WTC11 (cell line): ENCODE measurements at regions not wholly inside any gene's neighbourhood (a gene's known extent, or its start where the extent isn't known, plus 50 kb on each side); places are given as distances from the start of the nearest gene placed in this dataset.

Experiments
- ATAC-seq: fragments of 200-7000 bp; cut with Tn5 transposase; 2 replicates; pipeline ENCODE4 v1.10.0; 2021; ENCODE audit warnings: mild to moderate bottlenecking, moderate library complexity
- CTCF ChIA-PET: fragments of 300-600 bp; sonication (Branson Sonifier 250); formaldehyde crosslinking; loops from one replicate; lab custom pipeline; 2021; ENCODE audit warnings: antibody characterized with exemption; lab: Charles Lee
- POLR2A ChIA-PET: fragments of 350-600 bp; sonication (Branson Sonifier 250); formaldehyde crosslinking; loops from one replicate; lab custom pipeline; 2021; ENCODE audit warnings: antibody characterized with exemption; lab: Charles Lee
- DNase-seq: peaks from one replicate; pipeline ENCODE4 v3.0.0; 2021; ENCODE audit warnings: low spot score
- H3K27ac Mint-ChIP-seq: 2 replicates; pipeline ENCODE4 v1.8.0; 2021; ENCODE audit warnings: mixed read lengths
- H3K27me3 Mint-ChIP-seq: 2 replicates; pipeline ENCODE4 v1.8.0; 2021; ENCODE audit warnings: low read depth, mild to moderate bottlenecking, moderate library complexity, mixed read lengths
- H3K36me3 Mint-ChIP-seq: 2 replicates; pipeline ENCODE4 v1.8.0; 2021; ENCODE audit warnings: mixed read lengths
- H3K4me1 Mint-ChIP-seq: 2 replicates; pipeline ENCODE4 v1.8.0; 2022; ENCODE audit warnings: mixed read lengths
- H3K4me3 Mint-ChIP-seq: 2 replicates; pipeline ENCODE4 v1.8.0; 2021; ENCODE audit warnings: mild to moderate bottlenecking, moderate library complexity, mixed read lengths
- H3K9me3 Mint-ChIP-seq: 2 replicates; pipeline ENCODE4 v1.8.0; 2021; ENCODE audit warnings: mixed read lengths
- EMX1 ChIP-seq: fragments of 250-450 bp; sonication (Bioruptor Pico); IDR thresholded peaks from 2 replicates; pipeline ENCODE4 v1.8.0; 2021; ENCODE audit warnings: mild to moderate bottlenecking
- FOXK1 ChIP-seq: sonication (generic); formaldehyde crosslinking; IDR thresholded peaks from 2 replicates; pipeline ENCODE4 v1.8.0; 2022; ENCODE audit warnings: mild to moderate bottlenecking, moderate library complexity, missing genetic modification reagents
- FOXP1 ChIP-seq: sonication (generic); formaldehyde crosslinking; IDR thresholded peaks from 2 replicates; pipeline ENCODE4 v1.8.0; 2022; ENCODE audit warnings: missing genetic modification reagents, mild to moderate bottlenecking, moderate library complexity, borderline replicate concordance
- HMGA2 ChIP-seq: fragments of 250-450 bp; sonication (Bioruptor Pico); IDR thresholded peaks from 2 replicates; pipeline ENCODE4 v1.4.0; 2021; ENCODE audit warnings: mild to moderate bottlenecking, moderate library complexity
- JAZF1 ChIP-seq: fragments of 250-450 bp; sonication (Bioruptor Pico); IDR thresholded peaks from 2 replicates; pipeline ENCODE4 v1.9.0; 2021; ENCODE audit warnings: moderate library complexity, mild to moderate bottlenecking, inconsistent platforms
- KAT7 ChIP-seq: sonication (generic); formaldehyde crosslinking; IDR thresholded peaks from 2 replicates; pipeline ENCODE4 v1.8.1; 2023; ENCODE audit warnings: missing genetic modification reagents, mild to moderate bottlenecking, borderline replicate concordance
- NFATC4 ChIP-seq: fragments of 250-450 bp; sonication (Bioruptor Pico); IDR thresholded peaks from 2 replicates; pipeline ENCODE4 v1.9.0; 2021; ENCODE audit warnings: mild to moderate bottlenecking
- NFYB ChIP-seq: sonication (generic); formaldehyde crosslinking; conservative IDR thresholded peaks from 2 replicates; pipeline ENCODE4 v1.8.0; 2022; ENCODE audit warnings: low read depth, missing genetic modification reagents
- NR2C2 ChIP-seq: sonication (generic); formaldehyde crosslinking; IDR thresholded peaks from 2 replicates; pipeline ENCODE4 v1.8.0; 2022; ENCODE audit warnings: mild to moderate bottlenecking, missing genetic modification reagents
- NR3C1 ChIP-seq: sonication (generic); formaldehyde crosslinking; conservative IDR thresholded peaks from 2 replicates; pipeline ENCODE4 v1.8.1; 2023; ENCODE audit warnings: low read depth, mild to moderate bottlenecking, missing genetic modification reagents
- RELA ChIP-seq: sonication (generic); formaldehyde crosslinking; IDR thresholded peaks from 2 replicates; pipeline ENCODE4 v1.8.1; 2022; ENCODE audit warnings: missing genetic modification reagents, mild to moderate bottlenecking, borderline replicate concordance
- SOX15 ChIP-seq: fragments of 250-450 bp; sonication (Bioruptor Pico); IDR thresholded peaks from 2 replicates; pipeline ENCODE4 v1.9.0; 2021; ENCODE audit warnings: mild to moderate bottlenecking
- TEAD1 ChIP-seq: sonication (generic); formaldehyde crosslinking; IDR thresholded peaks from 2 replicates; pipeline ENCODE4 v1.8.0; 2022; ENCODE audit warnings: mild to moderate bottlenecking, missing genetic modification reagents
- TP53 ChIP-seq: sonication (generic); formaldehyde crosslinking; IDR thresholded peaks from 2 replicates; pipeline ENCODE4 v1.8.1; 2023; ENCODE audit warnings: mild to moderate bottlenecking, missing genetic modification reagents
- ZNF219 ChIP-seq: sonication (generic); formaldehyde crosslinking; IDR thresholded peaks from 2 replicates; pipeline ENCODE4 v1.8.0; 2023; ENCODE audit warnings: missing genetic modification reagents, mild to moderate bottlenecking, borderline replicate concordance
- TF ChIP-seq, protein P1 (sequence below): sonication (generic); formaldehyde crosslinking; IDR thresholded peaks from 2 replicates; pipeline ENCODE4 v1.8.1; 2023; ENCODE audit warnings: mild to moderate bottlenecking, missing genetic modification reagents
- TF ChIP-seq, protein P2 (sequence below): sonication (generic); formaldehyde crosslinking; IDR thresholded peaks from 2 replicates; pipeline ENCODE4 v1.8.0; 2023; ENCODE audit warnings: missing genetic modification reagents, mild to moderate bottlenecking, borderline replicate concordance
- TF ChIP-seq, protein P3 (sequence below): sonication (generic); formaldehyde crosslinking; IDR thresholded peaks from 2 replicates; pipeline ENCODE4 v1.8.1; 2023; ENCODE audit warnings: mild to moderate bottlenecking, missing genetic modification reagents, moderate library complexity
- TF ChIP-seq, protein P4 (sequence below): fragments of 200-600 bp; IDR thresholded peaks from 2 replicates; pipeline ENCODE4 v1.8.0; 2022; ENCODE audit warnings: antibody characterized with exemption

DNA sequence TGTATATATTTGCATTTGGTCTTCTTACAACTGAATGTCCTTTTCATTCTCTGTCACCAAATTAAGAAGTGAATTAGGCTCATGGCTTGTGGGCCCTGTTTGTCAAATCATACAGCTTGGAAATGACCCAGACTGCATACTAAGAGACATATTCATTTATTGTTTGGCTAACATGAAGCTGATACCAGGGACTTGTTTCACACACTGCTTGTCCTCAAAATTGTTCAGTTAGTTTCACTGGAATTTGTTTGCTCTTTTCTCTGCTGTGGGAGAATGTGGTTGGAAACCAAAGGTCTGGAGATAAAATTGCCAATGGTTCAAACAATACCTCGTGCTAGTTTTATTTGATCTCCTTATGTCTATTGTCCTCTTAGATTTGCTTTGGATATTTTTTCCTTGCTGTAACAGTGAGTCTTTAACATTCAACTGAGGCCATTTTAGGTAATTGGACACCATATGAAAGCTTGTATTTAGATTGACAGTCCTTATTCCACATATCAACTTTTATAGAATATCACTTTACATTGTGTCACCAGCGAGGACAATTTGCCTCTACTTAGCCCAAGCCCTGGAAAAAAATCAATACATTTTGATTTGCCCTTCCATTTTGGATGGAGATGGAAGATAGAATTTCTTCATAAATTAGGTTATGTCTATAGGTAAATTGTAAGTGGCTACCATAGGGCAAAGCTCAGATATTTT, 144.3 kb upstream of the MTAP start (continued):
- TF ChIP-seq, protein P1, sequence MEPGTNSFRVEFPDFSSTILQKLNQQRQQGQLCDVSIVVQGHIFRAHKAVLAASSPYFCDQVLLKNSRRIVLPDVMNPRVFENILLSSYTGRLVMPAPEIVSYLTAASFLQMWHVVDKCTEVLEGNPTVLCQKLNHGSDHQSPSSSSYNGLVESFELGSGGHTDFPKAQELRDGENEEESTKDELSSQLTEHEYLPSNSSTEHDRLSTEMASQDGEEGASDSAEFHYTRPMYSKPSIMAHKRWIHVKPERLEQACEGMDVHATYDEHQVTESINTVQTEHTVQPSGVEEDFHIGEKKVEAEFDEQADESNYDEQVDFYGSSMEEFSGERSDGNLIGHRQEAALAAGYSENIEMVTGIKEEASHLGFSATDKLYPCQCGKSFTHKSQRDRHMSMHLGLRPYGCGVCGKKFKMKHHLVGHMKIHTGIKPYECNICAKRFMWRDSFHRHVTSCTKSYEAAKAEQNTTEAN (CRISPR knock-in tag): no peak
- no peak for TF ChIP-seq JAZF1 (CRISPR knock-in tag)
- TF ChIP-seq FOXP1 (CRISPR knock-in tag): no peak
- TF ChIP-seq FOXK1: no peak
- TF ChIP-seq NFATC4: no peak
- TF ChIP-seq NR2C2 (CRISPR knock-in tag): no peak
- TF ChIP-seq RELA (CRISPR knock-in tag): no peak
- TF ChIP-seq EMX1 (CRISPR knock-in tag): no peak
- TF ChIP-seq, protein P2, sequence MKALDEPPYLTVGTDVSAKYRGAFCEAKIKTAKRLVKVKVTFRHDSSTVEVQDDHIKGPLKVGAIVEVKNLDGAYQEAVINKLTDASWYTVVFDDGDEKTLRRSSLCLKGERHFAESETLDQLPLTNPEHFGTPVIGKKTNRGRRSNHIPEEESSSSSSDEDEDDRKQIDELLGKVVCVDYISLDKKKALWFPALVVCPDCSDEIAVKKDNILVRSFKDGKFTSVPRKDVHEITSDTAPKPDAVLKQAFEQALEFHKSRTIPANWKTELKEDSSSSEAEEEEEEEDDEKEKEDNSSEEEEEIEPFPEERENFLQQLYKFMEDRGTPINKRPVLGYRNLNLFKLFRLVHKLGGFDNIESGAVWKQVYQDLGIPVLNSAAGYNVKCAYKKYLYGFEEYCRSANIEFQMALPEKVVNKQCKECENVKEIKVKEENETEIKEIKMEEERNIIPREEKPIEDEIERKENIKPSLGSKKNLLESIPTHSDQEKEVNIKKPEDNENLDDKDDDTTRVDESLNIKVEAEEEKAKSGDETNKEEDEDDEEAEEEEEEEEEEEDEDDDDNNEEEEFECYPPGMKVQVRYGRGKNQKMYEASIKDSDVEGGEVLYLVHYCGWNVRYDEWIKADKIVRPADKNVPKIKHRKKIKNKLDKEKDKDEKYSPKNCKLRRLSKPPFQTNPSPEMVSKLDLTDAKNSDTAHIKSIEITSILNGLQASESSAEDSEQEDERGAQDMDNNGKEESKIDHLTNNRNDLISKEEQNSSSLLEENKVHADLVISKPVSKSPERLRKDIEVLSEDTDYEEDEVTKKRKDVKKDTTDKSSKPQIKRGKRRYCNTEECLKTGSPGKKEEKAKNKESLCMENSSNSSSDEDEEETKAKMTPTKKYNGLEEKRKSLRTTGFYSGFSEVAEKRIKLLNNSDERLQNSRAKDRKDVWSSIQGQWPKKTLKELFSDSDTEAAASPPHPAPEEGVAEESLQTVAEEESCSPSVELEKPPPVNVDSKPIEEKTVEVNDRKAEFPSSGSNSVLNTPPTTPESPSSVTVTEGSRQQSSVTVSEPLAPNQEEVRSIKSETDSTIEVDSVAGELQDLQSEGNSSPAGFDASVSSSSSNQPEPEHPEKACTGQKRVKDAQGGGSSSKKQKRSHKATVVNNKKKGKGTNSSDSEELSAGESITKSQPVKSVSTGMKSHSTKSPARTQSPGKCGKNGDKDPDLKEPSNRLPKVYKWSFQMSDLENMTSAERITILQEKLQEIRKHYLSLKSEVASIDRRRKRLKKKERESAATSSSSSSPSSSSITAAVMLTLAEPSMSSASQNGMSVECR (CRISPR knock-in tag): no peak
- no peak for TF ChIP-seq NFYB (CRISPR knock-in tag)

DNA sequence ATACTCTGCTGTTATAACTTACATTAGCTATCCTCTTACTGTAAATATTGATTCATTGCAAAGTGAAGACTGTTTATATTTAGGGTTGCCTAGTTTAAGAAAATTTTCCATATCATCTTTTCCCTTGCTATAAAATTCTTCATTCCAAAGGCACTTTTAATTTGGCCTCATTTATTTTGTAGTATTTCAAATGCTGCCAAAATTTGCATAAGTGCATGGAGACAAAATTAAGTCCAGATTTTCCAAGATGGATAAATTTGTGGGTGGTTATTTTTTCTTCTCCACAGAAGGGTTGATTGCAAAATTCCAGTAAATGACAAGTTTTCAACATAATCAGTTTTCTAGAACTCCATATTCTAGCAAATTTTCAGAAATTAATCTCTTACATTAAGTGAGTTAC, 141.5 kb upstream of the MTAP start:
- peaks cover 3% of the 10 kb centered on the region; the same call in 1 of the 2 replicates for H3K9me3 Mint-ChIP-seq
- H3K27me3 Mint-ChIP-seq: no peaks in the 10 kb centered on the region

More for the DNA sequence above, 141.5 kb upstream of the MTAP start:
- ChIA-PET CTCF (no interaction called here), POLR2A (no interaction called here)
- Mint-ChIP-seq H3K36me3 (no peaks in the 10 kb centered on the region), H3K4me3 (no peak overlapping the region), H3K4me1 (no peaks in the 10 kb centered on the region), H3K27ac (no peak overlapping the region)
- ATAC-seq (no peak), DNase-seq (no peak)
- TF ChIP-seq ZNF219 (CRISPR knock-in tag): no peak
- TF ChIP-seq HMGA2 (CRISPR knock-in tag): no peak
- no peak for TF ChIP-seq TEAD1 (CRISPR knock-in tag)
- no peak for TF ChIP-seq RELA (CRISPR knock-in tag)
- no peak for TF ChIP-seq NFYB (CRISPR knock-in tag)
- TF ChIP-seq KAT7: no peak
- no peak for TF ChIP-seq TP53 (CRISPR knock-in tag)
- TF ChIP-seq NR3C1 (CRISPR knock-in tag): no peak
- TF ChIP-seq SOX15 (CRISPR knock-in tag): no peak
- TF ChIP-seq, protein P3, sequence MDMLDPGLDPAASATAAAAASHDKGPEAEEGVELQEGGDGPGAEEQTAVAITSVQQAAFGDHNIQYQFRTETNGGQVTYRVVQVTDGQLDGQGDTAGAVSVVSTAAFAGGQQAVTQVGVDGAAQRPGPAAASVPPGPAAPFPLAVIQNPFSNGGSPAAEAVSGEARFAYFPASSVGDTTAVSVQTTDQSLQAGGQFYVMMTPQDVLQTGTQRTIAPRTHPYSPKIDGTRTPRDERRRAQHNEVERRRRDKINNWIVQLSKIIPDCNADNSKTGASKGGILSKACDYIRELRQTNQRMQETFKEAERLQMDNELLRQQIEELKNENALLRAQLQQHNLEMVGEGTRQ (CRISPR knock-in tag): no peak
- TF ChIP-seq, protein P4, sequence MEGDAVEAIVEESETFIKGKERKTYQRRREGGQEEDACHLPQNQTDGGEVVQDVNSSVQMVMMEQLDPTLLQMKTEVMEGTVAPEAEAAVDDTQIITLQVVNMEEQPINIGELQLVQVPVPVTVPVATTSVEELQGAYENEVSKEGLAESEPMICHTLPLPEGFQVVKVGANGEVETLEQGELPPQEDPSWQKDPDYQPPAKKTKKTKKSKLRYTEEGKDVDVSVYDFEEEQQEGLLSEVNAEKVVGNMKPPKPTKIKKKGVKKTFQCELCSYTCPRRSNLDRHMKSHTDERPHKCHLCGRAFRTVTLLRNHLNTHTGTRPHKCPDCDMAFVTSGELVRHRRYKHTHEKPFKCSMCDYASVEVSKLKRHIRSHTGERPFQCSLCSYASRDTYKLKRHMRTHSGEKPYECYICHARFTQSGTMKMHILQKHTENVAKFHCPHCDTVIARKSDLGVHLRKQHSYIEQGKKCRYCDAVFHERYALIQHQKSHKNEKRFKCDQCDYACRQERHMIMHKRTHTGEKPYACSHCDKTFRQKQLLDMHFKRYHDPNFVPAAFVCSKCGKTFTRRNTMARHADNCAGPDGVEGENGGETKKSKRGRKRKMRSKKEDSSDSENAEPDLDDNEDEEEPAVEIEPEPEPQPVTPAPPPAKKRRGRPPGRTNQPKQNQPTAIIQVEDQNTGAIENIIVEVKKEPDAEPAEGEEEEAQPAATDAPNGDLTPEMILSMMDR: no peak
- TF ChIP-seq FOXK1: no peak
